ENCODE measurements at regions not wholly inside any gene's neighbourhood (a gene's known extent, or its start where the extent isn't known, plus 50 kb on each side); places are given as distances from the start of the nearest gene placed in this dataset.
"Not testable (repeated sequence)": the region's sequence is repeated elsewhere in the genome, so short reads cannot be mapped to it uniquely, and the experiment has no call there.

DNA sequence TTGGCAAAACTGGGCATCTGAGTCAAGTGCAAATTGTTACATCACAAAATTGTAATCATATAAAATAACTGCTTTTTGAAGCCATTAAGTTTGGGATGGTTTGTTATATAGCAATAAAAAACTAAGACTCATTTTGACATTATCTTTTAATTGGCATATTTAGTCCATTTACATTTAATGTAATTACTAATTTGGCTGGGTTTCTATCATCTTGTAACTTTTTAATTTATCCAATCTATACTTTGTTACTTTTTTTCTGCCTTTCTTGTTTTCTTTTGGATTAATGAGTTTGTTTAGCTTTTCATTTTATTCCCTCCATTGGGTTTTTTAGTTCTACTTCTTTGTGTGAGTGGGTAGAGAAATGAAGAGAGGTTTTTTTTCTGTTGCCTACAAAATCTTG is 76.3 kb downstream of the DRAM2 start:
- no peak for DNase-seq (ENCODE audit: low spot score)

DNA sequence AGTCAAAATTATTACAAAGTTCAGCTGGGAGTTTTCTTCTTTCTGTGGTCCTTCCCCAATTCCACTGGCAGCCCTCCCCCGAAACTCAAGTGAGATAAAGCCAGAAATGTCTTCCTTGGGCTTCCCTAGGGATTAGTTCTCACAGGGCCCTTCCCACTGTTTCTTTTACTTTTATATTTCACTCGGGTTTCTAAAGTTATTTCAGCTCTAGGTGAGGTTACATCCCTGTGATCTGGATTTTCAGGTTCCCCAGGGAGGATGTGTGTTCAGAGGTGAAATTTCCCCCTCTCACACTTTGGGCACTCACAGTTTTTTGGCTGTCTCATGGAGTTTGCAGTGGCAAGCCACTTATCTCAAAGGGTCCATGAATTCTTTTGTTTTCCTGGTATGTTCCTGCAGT is 77.3 kb downstream of the DRAM2 start:
- no peak for DNase-seq (ENCODE audit: low spot score)

DNA sequence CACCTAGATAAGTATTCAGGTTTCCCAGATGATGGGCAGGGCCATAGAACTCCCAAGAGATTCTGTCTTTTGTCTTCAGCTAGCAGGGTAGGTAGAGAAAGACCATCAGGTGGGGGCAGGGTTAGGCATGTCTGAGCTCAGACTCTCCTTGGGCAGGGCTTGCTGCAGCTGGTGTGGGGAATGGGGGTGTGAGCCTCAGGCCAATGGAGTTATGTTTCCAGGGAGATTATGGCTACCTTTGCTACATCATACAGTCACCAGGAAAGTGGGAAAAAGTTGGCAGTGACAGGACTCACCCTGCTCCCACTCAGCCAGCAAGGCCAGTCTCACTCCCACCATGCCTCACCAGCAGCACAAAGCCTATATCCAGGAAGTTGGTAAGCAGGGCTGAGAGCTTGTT is 77.8 kb downstream of the DRAM2 start:
- DNase-seq (ENCODE audit: low spot score) = no peak

DNA sequence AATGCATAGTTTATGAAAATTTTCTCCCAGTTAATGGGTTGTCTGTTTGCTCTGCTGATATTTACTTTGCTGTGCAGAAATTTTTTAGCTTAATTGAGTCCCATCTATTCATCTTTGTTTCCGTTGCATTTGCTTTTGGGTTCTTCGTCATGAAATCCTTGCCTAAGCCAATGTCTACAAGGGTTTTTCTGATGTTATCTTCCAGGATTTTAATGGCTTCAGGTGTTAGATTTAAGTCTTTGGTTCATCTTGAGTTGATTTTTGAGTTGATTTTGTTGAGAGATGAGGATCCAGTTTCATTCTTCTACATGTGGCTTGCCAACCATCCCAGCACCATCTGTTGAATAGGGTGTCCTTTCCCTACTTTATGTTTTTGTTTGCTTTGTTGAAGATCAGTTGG is 85.2 kb downstream of the DRAM2 start:
- no peak for DNase-seq (ENCODE audit: low spot score)

DNA sequence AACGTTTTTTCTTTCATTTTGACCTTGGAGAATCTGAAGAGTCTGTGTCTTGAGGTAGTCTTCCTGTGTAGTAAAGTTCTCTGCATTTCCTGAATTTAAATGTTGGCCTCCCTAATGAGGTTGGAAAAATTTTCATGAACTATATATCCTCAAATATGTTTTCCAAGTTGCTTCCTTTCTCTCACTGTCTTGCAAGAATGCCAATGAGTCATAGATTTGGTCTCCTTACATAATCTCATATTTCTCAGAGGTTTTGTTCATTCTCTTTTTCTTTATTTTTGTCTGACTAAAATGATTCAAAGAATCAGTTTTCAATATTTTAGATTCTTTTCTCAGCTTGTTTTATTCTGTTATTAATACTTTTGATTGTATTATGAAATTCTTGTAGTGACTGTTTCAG is 87.6 kb downstream of the DRAM2 start:
- no peak for DNase-seq (ENCODE audit: low spot score)

DNA sequence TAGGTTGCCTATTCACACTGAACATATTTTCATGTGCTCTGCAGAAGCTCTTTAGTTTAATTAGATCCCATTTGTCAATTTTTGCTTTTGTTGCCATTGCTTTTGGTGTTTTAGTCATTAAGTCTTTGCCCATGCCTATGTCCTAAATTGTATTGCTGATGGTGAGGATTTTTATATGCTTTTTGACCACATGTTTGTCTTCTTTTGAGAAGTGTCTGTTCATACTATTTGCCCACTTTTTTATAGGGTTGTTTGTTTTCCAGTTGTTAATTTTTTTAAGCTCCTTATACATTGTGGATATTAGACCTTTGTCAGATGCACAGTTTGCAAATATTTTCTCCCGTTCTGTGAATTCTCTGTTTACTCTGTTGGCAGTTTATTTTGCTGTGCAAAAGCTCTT is 84.5 kb upstream of the LRIF1 start:
- DNase-seq (ENCODE audit: low spot score) = not testable (repeated sequence)

DNA sequence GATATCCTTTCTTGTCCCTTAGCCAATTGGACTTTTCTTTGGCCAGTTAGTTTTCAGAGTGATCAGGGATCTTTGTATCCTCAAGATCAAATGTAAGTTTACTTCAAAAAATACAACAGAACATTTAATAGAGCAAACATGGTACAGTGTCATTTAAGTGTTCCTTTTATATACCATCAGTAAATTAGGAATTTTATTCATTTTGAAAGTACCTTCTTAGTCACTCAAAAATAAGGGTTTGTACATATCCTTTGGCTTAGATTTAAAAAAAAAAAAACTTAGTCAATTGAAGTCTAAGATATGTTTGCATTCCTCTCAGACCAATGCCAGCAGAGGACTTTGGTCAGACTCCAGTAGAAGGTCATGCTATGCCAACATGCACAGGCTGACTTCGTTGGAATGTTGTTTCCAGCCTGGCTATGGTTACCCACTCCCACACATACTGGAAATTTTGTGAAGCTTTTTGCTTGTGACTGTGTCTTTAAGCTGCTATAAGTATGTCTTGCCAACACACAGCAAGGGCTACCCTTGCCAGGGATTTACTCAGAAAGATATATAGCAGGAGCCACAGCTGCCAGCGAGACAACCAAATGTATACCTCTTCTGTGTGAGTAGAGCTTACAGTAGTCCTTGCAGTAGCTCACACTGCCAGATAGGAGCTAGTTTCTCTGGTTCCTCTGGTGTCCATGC is 81.5 kb upstream of the LRIF1 start:
- no peak for DNase-seq (ENCODE audit: low spot score)

DNA sequence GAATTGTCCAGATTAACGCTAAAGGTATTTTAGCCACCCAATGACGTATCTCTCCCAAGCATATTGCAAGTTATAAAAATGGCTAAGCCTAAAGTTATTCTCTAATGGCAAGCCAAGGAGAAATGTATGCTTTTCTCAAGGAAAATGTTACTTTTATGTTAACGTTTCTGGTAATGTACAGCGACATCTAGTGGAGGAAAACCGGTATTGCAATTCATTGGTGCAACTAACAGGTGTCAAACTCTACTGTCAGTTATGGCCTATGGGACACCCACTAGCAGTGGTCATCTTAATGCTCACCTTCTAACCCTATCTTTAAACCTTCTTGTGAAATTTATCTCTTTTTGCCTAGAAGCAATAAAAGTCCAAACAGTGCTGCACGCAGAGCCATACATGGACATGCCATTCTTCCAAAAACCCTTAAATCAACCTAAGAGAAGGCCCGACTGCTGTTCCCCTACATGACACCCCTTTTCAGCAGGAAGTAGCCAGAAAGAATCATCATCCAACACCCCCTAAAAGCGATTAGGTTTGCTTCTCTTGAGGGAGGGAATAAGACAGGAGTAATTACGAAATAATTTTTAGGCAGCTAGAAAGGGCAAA is 68.7 kb upstream of the LRIF1 start:
- peak; percentile 68 for DNase-seq (ENCODE audit: low spot score)

DNA sequence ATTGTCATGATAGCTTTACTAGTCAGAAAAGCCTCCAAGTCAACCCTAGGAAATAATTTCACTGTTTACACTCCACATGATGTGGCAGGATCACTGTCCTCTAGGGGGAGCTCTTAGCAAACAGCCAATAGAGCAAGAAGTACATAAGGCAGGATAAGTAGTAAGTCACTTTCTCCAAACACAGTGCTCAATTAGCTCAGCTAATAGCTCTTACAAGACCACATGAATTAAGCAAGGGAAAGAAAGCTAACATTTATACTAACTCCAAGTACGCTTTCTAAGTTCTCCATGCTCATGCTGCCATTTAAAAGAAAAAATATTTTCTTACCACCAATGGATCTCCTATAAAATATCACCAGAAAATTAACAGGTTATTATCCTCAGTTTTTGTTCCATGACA is 66.9 kb upstream of the LRIF1 start:
- peak; percentile 76 for DNase-seq (ENCODE audit: low spot score)

DNA sequence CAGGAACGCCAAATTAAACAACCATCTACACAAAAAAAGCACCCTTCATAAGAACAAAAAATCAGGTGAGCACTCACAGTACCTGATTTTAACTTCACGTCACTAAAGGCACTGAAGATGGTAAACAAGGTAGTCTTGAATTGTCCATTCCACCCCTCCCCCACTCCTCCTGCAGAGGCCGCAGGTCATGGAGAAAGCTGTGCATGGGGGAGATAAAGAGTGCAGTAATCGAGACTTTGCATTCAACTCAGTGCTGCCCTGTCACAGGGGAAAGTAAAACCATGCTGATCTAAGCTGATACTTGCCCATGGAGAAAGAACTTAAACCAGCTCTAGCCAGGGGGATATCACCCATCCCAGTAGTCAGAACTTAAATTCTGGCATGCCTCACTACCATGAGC is 61.4 kb upstream of the LRIF1 start:
- DNase-seq (ENCODE audit: low spot score) = no peak

DNA sequence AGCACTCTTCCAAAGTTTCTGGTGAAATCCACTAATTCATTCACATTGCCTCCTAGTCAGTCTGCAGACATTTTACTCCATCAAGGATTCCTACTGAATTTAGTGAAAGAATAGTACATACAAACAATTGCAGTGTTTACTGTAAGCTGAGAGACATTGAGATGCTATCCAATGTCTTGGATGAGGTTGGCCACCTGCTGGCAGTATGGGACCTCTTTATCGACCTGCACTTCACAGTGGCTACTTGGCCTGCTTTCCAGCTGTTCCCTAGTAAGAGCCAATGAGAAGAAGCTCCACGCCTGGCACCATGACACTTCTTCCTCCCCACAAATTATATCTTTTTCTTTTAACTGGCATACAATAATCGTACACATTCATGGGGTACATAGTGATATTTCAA is 51.5 kb upstream of the LRIF1 start:
- no peak for DNase-seq (ENCODE audit: low spot score)
